K562 (cell line): ENCODE measurements at regions not wholly inside any gene's neighbourhood (a gene's known extent, or its start where the extent isn't known, plus 50 kb on each side); places are given as distances from the start of the nearest gene placed in this dataset.

Source experiments
- ATAC-seq: fragments of 200-7000 bp; cut with Tn5 transposase; 3 replicates; pipeline ENCODE4 v1.9.1; 2020; ENCODE audit warnings: moderate library complexity
- BruUV-seq: library from RNA; stranded (reverse); fragments of 400-500 nt; replicated peaks from 2 replicates; lab custom pipeline; 2021; lab: Mats Ljungman, UMichigan
- CTCF ChIA-PET: fragments of 300-600 bp; formaldehyde crosslinking; extraction: SDS; loops from one replicate; lab custom pipeline; 2021; ENCODE audit warnings: low intra/inter-chr PET ratio; lab: Yijun Ruan, JAX
- POLR2A ChIA-PET: fragments of 300-600, 350-650 bp; sonication (Branson Sonifier 250); formaldehyde crosslinking; extraction: SDS; loops from one replicate; lab custom pipeline; 2021; ENCODE audit warnings: antibody characterized with exemption, inconsistent platforms; lab: Yijun Ruan, JAX
- DNase-seq, 4 experiments: peaks; one replicate each; pipeline versions ENCODE4 v3.0.0 to v3.0.0-alpha.2; 2011 to 2018; ENCODE audit warnings: low spot score in 3 of 4, mixed read lengths in 3 of 4; ENCODE audit errors: extremely low read depth in 1 of 4
- FAIRE-seq: peaks from 2 replicates; lab custom pipeline; 2011; peaks lifted over from hg19 to GRCh38; lab: Jason Lieb, UNC
- H2AFZ ChIP-seq: 2 replicates; pipeline ENCODE4 v1.6.0; 2011; ENCODE audit warnings: low read depth, low read length, control low read depth, inconsistent platforms
- H3K27ac ChIP-seq: fragments of 200-600 bp; 3 replicates; pipeline ENCODE4 v1.8.0; 2011; ENCODE audit warnings: low read depth, mild to moderate bottlenecking, control low read depth, inconsistent platforms, low read length, moderate library complexity, mixed read lengths; ENCODE audit errors: extremely low read depth
- H3K27me3 ChIP-seq, 2 experiments: fragments of 300-600 bp in 1 of 2; 2 replicates in 1 of 2; 3 replicates in 1 of 2; pipeline versions ENCODE4 v1.6.0 to v1.8.0; 2011; ENCODE audit warnings: inconsistent platforms in 2 of 2, low read length in 2 of 2, mild to moderate bottlenecking in 1 of 2, mixed read lengths in 1 of 2, moderate library complexity in 1 of 2; ENCODE audit not compliant: control insufficient read depth in 2 of 2, insufficient read depth in 2 of 2
- H3K36me3 ChIP-seq: fragments of 300-600 bp; 3 replicates; pipeline ENCODE4 v1.8.0; 2011; ENCODE audit warnings: mild to moderate bottlenecking, low read length, inconsistent platforms; ENCODE audit not compliant: control insufficient read depth, insufficient read depth
- H3K4me1 ChIP-seq, 2 experiments: fragments of 200-600 bp in 1 of 2; replicated peaks in 1 of 2; 2 replicates in 1 of 2; 3 replicates in 1 of 2; pipeline versions ENCODE4 v1.5.1 to v1.8.0; 2011; ENCODE audit warnings: inconsistent platforms in 2 of 2, low read length in 2 of 2, mild to moderate bottlenecking in 1 of 2, mixed read lengths in 1 of 2, moderate library complexity in 1 of 2; ENCODE audit not compliant: control insufficient read depth in 2 of 2, insufficient read depth in 2 of 2
- H3K4me2 ChIP-seq: 2 replicates; pipeline ENCODE4 v1.6.1; 2011; ENCODE audit warnings: low read length, control low read depth, inconsistent platforms, mixed read lengths; ENCODE audit not compliant: insufficient read depth
- H3K4me3 ChIP-seq: fragments of 200-600 bp; sonication (generic), shearing (Covaris generic); 2 replicates; pipeline ENCODE4 v1.5.1; 2016; ENCODE audit warnings: control low read depth, inconsistent platforms
- H3K79me2 ChIP-seq: fragments of 200-600 bp; 3 replicates; pipeline ENCODE4 v1.8.0; 2011; ENCODE audit warnings: low read length, inconsistent platforms; ENCODE audit not compliant: control insufficient read depth, insufficient read depth
- H3K9ac ChIP-seq, 2 experiments: 2 replicates each; pipeline versions ENCODE4 v1.6.0 to v1.6.1; 2011; ENCODE audit warnings: low read depth in 2 of 2, low read length in 2 of 2, control low read depth in 1 of 2, inconsistent platforms in 1 of 2, mild to moderate bottlenecking in 1 of 2, mixed read lengths in 1 of 2; ENCODE audit not compliant: insufficient read depth in 1 of 2
- H3K9me1 ChIP-seq: one replicate; pipeline ENCODE4 v1.6.0; 2011; ENCODE audit warnings: inconsistent platforms, mild to moderate bottlenecking, low read length, moderate library complexity; ENCODE audit not compliant: control insufficient read depth, insufficient read depth
- H3K9me3 ChIP-seq: replicated peaks from 2 replicates; pipeline ENCODE4 v1.5.1; 2011; ENCODE audit warnings: low read depth, low read length, inconsistent platforms; ENCODE audit not compliant: control insufficient read depth, insufficient read depth
- H4K20me1 ChIP-seq: replicated peaks from 2 replicates; pipeline ENCODE4 v1.6.1; 2011; ENCODE audit warnings: low read length, inconsistent platforms, mixed read lengths; ENCODE audit not compliant: control insufficient read depth, insufficient read depth
- BMI1 ChIP-seq: fragments of 150-350 bp; IDR thresholded peaks from 2 replicates; pipeline ENCODE4 v1.6.1; 2014; ENCODE audit warnings: low read length
- FIP1L1 ChIP-seq: fragments of 200-400 bp; formaldehyde crosslinking; IDR thresholded peaks from 2 replicates; pipeline ENCODE4 v1.6.1; 2018; ENCODE audit warnings: mild to moderate bottlenecking, low read depth, low read length; ENCODE audit not compliant: poor library complexity, severe bottlenecking
- HOXB6 ChIP-seq: fragments of 250-450 bp; sonication (Bioruptor Pico); IDR thresholded peaks from 2 replicates; pipeline ENCODE4 v1.5.1; 2022; ENCODE audit warnings: mild to moderate bottlenecking, borderline replicate concordance
- KAT7 ChIP-seq: sonication (generic); formaldehyde crosslinking; IDR thresholded peaks from 2 replicates; pipeline ENCODE4 v1.8.0; 2022; ENCODE audit warnings: missing genetic modification reagents, mild to moderate bottlenecking, borderline replicate concordance
- MTA1 ChIP-seq: fragments of 450-650 bp; IDR thresholded peaks from 2 replicates; pipeline ENCODE4 v1.6.1; 2017; ENCODE audit warnings: borderline replicate concordance
- NCOR1 ChIP-seq: fragments of 450-650 bp; IDR thresholded peaks from 2 replicates; pipeline ENCODE4 v1.6.1; 2016; ENCODE audit warnings: mild to moderate bottlenecking, moderate library complexity
- WGBS: fragments of 100-300 bp; shearing (Covaris generic); methylation state at CpG from one replicate; pipeline ENCODE4 v1.1.6; 2016; ENCODE audit warnings: low coverage, mixed read lengths; ENCODE audit not compliant: insufficient coverage; ENCODE audit errors: missing lambda C conversion rate; 5-methylcytosine and 5-hydroxymethylcytosine counted together
- in situ Hi-C: fragments of 300-500 bp; cut with MboI; formaldehyde crosslinking; loops from 4 replicates; pipeline ENCODE4 v1.15.0; 2018; ENCODE audit warnings: inconsistent platforms, mixed read lengths
- intact Hi-C: fragments of 100-400 bp; cut with micrococcal nuclease; formaldehyde crosslinking; loops from 2 replicates; pipeline ENCODE4 v1.14.2; 2022
- TF ChIP-seq, protein P1 (sequence below): fragments of 450-650 bp; IDR thresholded peaks from 2 replicates; pipeline ENCODE4 v1.6.1; 2016; ENCODE audit warnings: mild to moderate bottlenecking, moderate library complexity
- TF ChIP-seq, protein P2 (sequence below): fragments of 450-650 bp; formaldehyde crosslinking; IDR thresholded peaks from 2 replicates; pipeline ENCODE4 v1.4.0; 2020; ENCODE audit warnings: mild to moderate bottlenecking, mixed read lengths
- TF ChIP-seq, protein P3 (sequence below): sonication (generic); formaldehyde crosslinking; IDR thresholded peaks from 2 replicates; pipeline ENCODE4 v1.8.0; 2022; ENCODE audit warnings: mild to moderate bottlenecking, missing genetic modification reagents

DNA sequence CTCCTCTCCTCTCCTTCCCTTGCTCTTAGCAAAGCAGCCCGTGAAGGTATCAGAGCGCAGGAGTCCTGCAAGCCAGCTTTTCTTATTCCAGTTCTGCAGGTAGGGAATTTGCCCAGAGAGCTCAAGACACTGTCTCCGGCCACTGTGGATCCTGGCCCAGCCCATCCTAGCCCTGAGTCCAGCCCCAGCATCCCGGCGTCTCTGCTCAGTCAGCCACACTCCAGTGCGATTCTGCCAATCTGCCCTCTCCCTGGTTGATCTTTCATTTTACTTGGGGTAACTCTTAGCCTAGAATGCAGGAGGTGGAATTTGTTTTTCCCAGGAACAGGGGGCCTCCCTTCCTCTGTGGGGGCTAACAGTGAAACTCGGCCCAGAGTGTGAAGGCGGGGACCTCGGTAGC lies 176.9 kb upstream of the GSE1 start:
- WGBS = 59% methylated on average over 9 of the region's 9 CpGs
- ChIA-PET POLR2A (interaction anchor here (0.6 to 1.9 kb wide), 9 partner anchors 12 to 176 kb away, joined by 3 to 7 read pairs (median 4); partner anchors contain the start of gene GSE1), CTCF (no interaction called here)
- intact Hi-C loops (no loop called here), in situ Hi-C loops (loop anchor here (5.0 kb wide), 1 partner anchor 334 kb away; no protein-coding TSS in a partner anchor)
- DNase-seq = no peak
- Histone ChIP-seq H3K36me3 (no peaks in the 10 kb centered on the region), H3K9me3 (no peaks in the 10 kb centered on the region), H3K9me1 (no peaks in the 10 kb centered on the region), H3K4me2 (0 out of 2 replicates have a peak overlapping the region, but pooled peaks have one; percentile 4), H3K79me2 (peaks cover 4% of the 10 kb centered on the region; the same call in 2 of the 3 replicates), H4K20me1 (no peaks in the 10 kb centered on the region), H3K4me3 (no peak overlapping the region), H3K27me3 (no peaks in the 10 kb centered on the region), H3K27ac (peak overlapping the region; percentile 72; the same call in 2 of the 3 replicates), H2AFZ (peak overlapping the region; percentile 58; the same call in 1 of the 2 replicates), H3K9ac (peak overlapping the region; percentile 60 to 89; a peak in 3 of 4 replicates), H3K4me1 (peaks cover 27 to 64% of the 10 kb centered on the region in 2 experiments)
- ATAC-seq = peak; percentile 8
- FAIRE-seq = peak; percentile 6
- no TSS peak for BruUV-seq
- TF ChIP-seq BMI1 = no peak
- no peak for TF ChIP-seq NCOR1
- TF ChIP-seq, protein P1, sequence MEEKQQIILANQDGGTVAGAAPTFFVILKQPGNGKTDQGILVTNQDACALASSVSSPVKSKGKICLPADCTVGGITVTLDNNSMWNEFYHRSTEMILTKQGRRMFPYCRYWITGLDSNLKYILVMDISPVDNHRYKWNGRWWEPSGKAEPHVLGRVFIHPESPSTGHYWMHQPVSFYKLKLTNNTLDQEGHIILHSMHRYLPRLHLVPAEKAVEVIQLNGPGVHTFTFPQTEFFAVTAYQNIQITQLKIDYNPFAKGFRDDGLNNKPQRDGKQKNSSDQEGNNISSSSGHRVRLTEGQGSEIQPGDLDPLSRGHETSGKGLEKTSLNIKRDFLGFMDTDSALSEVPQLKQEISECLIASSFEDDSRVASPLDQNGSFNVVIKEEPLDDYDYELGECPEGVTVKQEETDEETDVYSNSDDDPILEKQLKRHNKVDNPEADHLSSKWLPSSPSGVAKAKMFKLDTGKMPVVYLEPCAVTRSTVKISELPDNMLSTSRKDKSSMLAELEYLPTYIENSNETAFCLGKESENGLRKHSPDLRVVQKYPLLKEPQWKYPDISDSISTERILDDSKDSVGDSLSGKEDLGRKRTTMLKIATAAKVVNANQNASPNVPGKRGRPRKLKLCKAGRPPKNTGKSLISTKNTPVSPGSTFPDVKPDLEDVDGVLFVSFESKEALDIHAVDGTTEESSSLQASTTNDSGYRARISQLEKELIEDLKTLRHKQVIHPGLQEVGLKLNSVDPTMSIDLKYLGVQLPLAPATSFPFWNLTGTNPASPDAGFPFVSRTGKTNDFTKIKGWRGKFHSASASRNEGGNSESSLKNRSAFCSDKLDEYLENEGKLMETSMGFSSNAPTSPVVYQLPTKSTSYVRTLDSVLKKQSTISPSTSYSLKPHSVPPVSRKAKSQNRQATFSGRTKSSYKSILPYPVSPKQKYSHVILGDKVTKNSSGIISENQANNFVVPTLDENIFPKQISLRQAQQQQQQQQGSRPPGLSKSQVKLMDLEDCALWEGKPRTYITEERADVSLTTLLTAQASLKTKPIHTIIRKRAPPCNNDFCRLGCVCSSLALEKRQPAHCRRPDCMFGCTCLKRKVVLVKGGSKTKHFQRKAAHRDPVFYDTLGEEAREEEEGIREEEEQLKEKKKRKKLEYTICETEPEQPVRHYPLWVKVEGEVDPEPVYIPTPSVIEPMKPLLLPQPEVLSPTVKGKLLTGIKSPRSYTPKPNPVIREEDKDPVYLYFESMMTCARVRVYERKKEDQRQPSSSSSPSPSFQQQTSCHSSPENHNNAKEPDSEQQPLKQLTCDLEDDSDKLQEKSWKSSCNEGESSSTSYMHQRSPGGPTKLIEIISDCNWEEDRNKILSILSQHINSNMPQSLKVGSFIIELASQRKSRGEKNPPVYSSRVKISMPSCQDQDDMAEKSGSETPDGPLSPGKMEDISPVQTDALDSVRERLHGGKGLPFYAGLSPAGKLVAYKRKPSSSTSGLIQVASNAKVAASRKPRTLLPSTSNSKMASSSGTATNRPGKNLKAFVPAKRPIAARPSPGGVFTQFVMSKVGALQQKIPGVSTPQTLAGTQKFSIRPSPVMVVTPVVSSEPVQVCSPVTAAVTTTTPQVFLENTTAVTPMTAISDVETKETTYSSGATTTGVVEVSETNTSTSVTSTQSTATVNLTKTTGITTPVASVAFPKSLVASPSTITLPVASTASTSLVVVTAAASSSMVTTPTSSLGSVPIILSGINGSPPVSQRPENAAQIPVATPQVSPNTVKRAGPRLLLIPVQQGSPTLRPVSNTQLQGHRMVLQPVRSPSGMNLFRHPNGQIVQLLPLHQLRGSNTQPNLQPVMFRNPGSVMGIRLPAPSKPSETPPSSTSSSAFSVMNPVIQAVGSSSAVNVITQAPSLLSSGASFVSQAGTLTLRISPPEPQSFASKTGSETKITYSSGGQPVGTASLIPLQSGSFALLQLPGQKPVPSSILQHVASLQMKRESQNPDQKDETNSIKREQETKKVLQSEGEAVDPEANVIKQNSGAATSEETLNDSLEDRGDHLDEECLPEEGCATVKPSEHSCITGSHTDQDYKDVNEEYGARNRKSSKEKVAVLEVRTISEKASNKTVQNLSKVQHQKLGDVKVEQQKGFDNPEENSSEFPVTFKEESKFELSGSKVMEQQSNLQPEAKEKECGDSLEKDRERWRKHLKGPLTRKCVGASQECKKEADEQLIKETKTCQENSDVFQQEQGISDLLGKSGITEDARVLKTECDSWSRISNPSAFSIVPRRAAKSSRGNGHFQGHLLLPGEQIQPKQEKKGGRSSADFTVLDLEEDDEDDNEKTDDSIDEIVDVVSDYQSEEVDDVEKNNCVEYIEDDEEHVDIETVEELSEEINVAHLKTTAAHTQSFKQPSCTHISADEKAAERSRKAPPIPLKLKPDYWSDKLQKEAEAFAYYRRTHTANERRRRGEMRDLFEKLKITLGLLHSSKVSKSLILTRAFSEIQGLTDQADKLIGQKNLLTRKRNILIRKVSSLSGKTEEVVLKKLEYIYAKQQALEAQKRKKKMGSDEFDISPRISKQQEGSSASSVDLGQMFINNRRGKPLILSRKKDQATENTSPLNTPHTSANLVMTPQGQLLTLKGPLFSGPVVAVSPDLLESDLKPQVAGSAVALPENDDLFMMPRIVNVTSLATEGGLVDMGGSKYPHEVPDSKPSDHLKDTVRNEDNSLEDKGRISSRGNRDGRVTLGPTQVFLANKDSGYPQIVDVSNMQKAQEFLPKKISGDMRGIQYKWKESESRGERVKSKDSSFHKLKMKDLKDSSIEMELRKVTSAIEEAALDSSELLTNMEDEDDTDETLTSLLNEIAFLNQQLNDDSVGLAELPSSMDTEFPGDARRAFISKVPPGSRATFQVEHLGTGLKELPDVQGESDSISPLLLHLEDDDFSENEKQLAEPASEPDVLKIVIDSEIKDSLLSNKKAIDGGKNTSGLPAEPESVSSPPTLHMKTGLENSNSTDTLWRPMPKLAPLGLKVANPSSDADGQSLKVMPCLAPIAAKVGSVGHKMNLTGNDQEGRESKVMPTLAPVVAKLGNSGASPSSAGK = no peak
- TF ChIP-seq FIP1L1 = no peak
- no peak for TF ChIP-seq HOXB6
- TF ChIP-seq KAT7 (CRISPR knock-in tag) = peak; percentile 68; the same call in 1 of the 2 replicates
- no peak for TF ChIP-seq MTA1
- TF ChIP-seq, protein P2, sequence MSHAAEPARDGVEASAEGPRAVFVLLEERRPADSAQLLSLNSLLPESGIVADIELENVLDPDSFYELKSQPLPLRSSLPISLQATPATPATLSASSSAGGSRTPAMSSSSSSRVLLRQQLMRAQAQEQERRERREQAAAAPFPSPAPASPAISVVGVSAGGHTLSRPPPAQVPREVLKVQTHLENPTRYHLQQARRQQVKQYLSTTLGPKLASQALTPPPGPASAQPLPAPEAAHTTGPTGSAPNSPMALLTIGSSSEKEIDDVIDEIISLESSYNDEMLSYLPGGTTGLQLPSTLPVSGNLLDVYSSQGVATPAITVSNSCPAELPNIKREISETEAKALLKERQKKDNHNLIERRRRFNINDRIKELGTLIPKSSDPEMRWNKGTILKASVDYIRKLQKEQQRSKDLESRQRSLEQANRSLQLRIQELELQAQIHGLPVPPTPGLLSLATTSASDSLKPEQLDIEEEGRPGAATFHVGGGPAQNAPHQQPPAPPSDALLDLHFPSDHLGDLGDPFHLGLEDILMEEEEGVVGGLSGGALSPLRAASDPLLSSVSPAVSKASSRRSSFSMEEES (CRISPR knock-in tag) = no peak
- TF ChIP-seq, protein P3, sequence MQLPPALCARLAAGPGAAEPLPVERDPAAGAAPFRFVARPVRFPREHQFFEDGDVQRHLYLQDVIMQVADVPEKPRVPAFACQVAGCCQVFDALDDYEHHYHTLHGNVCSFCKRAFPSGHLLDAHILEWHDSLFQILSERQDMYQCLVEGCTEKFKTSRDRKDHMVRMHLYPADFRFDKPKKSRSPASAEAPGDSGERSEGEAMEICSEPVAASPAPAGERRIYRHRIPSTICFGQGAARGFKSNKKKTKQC (CRISPR knock-in tag) = 0 out of 2 replicates have a peak, but pooled peaks have one; percentile 24
